GM23338 (cell line): ENCODE measurements at regions not wholly inside any gene's neighbourhood (a gene's known extent, or its start where the extent isn't known, plus 50 kb on each side); places are given as distances from the start of the nearest gene placed in this dataset.

Source experiments
- ATAC-seq: fragments of 200-7000 bp; cut with Tn5 transposase; 3 replicates; pipeline ENCODE4 v1.9.1; 2020
- DNase-seq: peaks from one replicate; pipeline ENCODE4 v3.0.0-alpha.2; 2015; ENCODE audit warnings: low spot score
- H2AFZ ChIP-seq: fragments of 200-600 bp; sonication (generic); 2 replicates; pipeline ENCODE4 v1.8.0; 2016; ENCODE audit warnings: antibody characterized with exemption, mild to moderate bottlenecking, moderate library complexity
- H3F3A ChIP-seq: fragments of 200-600 bp; sonication (generic); replicated peaks from 2 replicates; pipeline ENCODE4 v1.8.0; 2017; ENCODE audit warnings: antibody characterized with exemption, mixed run types, low read depth
- H3K27ac ChIP-seq: fragments of 200-600 bp; sonication (generic); 2 replicates; pipeline ENCODE4 v1.6.1; 2016; ENCODE audit warnings: low read depth
- H3K27me3 ChIP-seq: fragments of 200-600 bp; sonication (generic); 2 replicates; pipeline ENCODE4 v1.8.0; 2016; ENCODE audit warnings: mild to moderate bottlenecking, mixed run types, moderate library complexity; ENCODE audit not compliant: insufficient read depth
- H3K36me3 ChIP-seq: fragments of 200-600 bp; sonication (generic); 2 replicates; pipeline ENCODE4 v1.8.0; 2016; ENCODE audit warnings: mild to moderate bottlenecking; ENCODE audit not compliant: insufficient read depth
- H3K4me1 ChIP-seq: fragments of 200-600 bp; sonication (generic); 2 replicates; pipeline ENCODE4 v1.8.0; 2016; ENCODE audit warnings: mild to moderate bottlenecking, moderate library complexity; ENCODE audit not compliant: insufficient read depth
- H3K4me2 ChIP-seq: fragments of 200-600 bp; sonication (generic); 2 replicates; pipeline ENCODE4 v1.7.1; 2017; ENCODE audit warnings: mixed run types
- H3K4me3 ChIP-seq: fragments of 200-600 bp; sonication (generic); 2 replicates; pipeline ENCODE4 v1.6.1; 2016; ENCODE audit warnings: mixed run types
- H3K79me2 ChIP-seq: fragments of 200-600 bp; sonication (generic); replicated peaks from 2 replicates; pipeline ENCODE4 v1.8.0; 2017; ENCODE audit warnings: mild to moderate bottlenecking; ENCODE audit not compliant: insufficient read depth
- H3K9me2 ChIP-seq: fragments of 200-600 bp; sonication (generic); 2 replicates; pipeline ENCODE4 v1.8.0; 2017; ENCODE audit not compliant: insufficient read depth
- H4K20me1 ChIP-seq: fragments of 200-600 bp; sonication (generic); replicated peaks from 2 replicates; pipeline ENCODE4 v1.8.0; 2017; ENCODE audit warnings: mild to moderate bottlenecking; ENCODE audit not compliant: insufficient read depth
- H3K27ac Mint-ChIP-seq: 2 replicates; pipeline ENCODE4 v1.8.0; 2020; ENCODE audit warnings: inconsistent platforms, mild to moderate bottlenecking, moderate library complexity, mixed read lengths
- H3K27me3 Mint-ChIP-seq: 3 replicates; pipeline ENCODE4 v1.8.0; 2022; ENCODE audit warnings: low read depth, mild to moderate bottlenecking, moderate library complexity, mixed read lengths, inconsistent platforms; ENCODE audit not compliant: insufficient read depth, poor library complexity
- H3K36me3 Mint-ChIP-seq: 3 replicates; pipeline ENCODE4 v1.8.0; 2021; ENCODE audit warnings: low read depth, mild to moderate bottlenecking, inconsistent platforms, moderate library complexity, mixed read lengths
- H3K4me1 Mint-ChIP-seq: 3 replicates; pipeline ENCODE4 v1.8.0; 2020; ENCODE audit warnings: mild to moderate bottlenecking, inconsistent platforms, mixed read lengths
- H3K4me3 Mint-ChIP-seq: 3 replicates; pipeline ENCODE4 v1.8.0; 2021; ENCODE audit warnings: moderate library complexity, mild to moderate bottlenecking, inconsistent platforms, mixed read lengths
- H3K9me3 Mint-ChIP-seq: 3 replicates; pipeline ENCODE4 v1.8.0; 2020; ENCODE audit warnings: moderate library complexity, mild to moderate bottlenecking, inconsistent platforms, mixed read lengths
- CREB1 ChIP-seq: fragments of 250-450 bp; sonication (Bioruptor Pico); IDR thresholded peaks from 2 replicates; pipeline ENCODE4 v1.5.0; 2020; ENCODE audit warnings: low read depth, mild to moderate bottlenecking, moderate library complexity
- EZH2 ChIP-seq: fragments of 200-600 bp; sonication (generic); IDR thresholded peaks from one replicate; pipeline ENCODE4 v1.8.0; 2017; ENCODE audit warnings: antibody characterized with exemption, mild to moderate bottlenecking, low read depth; ENCODE audit not compliant: unreplicated experiment
- EZH2phosphoT487 ChIP-seq: fragments of 200-600 bp; sonication (generic); IDR thresholded peaks from one replicate; pipeline ENCODE4 v1.8.1; 2018; ENCODE audit warnings: antibody characterized with exemption; ENCODE audit not compliant: unreplicated experiment
- JUNB ChIP-seq: IDR thresholded peaks from one replicate; pipeline ENCODE4 v1.6.1; 2016; ENCODE audit warnings: antibody characterized with exemption; ENCODE audit not compliant: unreplicated experiment
- TF ChIP-seq, protein P1 (sequence below): IDR thresholded peaks from one replicate; pipeline ENCODE4 v1.6.1; 2018; ENCODE audit warnings: antibody characterized with exemption; ENCODE audit not compliant: unreplicated experiment

DNA sequence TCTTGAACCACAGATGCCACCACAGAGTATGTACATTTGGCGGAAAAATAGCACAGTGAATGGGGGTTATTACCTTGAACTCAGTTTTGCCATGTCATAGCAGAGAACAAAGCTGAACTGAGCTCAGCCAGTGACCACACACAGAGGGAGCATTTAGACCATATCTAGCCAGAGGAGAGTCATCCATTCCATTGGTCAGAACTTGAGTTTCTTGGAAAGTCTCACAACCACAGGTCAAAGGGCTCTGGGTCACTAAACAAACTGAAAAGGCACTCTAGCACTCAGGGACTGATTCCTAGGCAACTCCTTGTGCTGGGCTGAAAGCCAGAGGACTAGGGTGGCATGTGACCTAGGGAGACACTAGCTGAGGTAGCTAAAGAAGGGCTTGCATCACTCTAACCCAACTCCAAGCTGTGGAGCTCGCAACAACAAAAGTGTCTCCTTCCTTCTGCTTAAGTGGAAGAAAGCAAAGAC, 239.7 kb upstream of the SEMA3D start:
- Histone ChIP-seq H3K4me1 (no peaks in the 10 kb centered on the region), H3K4me2 (no peak overlapping the region), H3F3A (no peaks in the 10 kb centered on the region), H4K20me1 (no peaks in the 10 kb centered on the region), H3K9me2 (0 out of 2 replicates have a peak, but pooled peaks cover 5% of the 10 kb centered on the region), H2AFZ (no peak overlapping the region), H3K4me3 (no peak overlapping the region), H3K27ac (no peak overlapping the region), H3K36me3 (no peaks in the 10 kb centered on the region), H3K79me2 (no peaks in the 10 kb centered on the region), H3K27me3 (no peaks in the 10 kb centered on the region)
- no peak overlapping the region for H3K27ac Mint-ChIP-seq
- TF ChIP-seq CREB1 (CRISPR knock-in tag) (no peak), JUNB (no peak), EZH2phosphoT487 (no peak)
- TF ChIP-seq, protein P1, sequence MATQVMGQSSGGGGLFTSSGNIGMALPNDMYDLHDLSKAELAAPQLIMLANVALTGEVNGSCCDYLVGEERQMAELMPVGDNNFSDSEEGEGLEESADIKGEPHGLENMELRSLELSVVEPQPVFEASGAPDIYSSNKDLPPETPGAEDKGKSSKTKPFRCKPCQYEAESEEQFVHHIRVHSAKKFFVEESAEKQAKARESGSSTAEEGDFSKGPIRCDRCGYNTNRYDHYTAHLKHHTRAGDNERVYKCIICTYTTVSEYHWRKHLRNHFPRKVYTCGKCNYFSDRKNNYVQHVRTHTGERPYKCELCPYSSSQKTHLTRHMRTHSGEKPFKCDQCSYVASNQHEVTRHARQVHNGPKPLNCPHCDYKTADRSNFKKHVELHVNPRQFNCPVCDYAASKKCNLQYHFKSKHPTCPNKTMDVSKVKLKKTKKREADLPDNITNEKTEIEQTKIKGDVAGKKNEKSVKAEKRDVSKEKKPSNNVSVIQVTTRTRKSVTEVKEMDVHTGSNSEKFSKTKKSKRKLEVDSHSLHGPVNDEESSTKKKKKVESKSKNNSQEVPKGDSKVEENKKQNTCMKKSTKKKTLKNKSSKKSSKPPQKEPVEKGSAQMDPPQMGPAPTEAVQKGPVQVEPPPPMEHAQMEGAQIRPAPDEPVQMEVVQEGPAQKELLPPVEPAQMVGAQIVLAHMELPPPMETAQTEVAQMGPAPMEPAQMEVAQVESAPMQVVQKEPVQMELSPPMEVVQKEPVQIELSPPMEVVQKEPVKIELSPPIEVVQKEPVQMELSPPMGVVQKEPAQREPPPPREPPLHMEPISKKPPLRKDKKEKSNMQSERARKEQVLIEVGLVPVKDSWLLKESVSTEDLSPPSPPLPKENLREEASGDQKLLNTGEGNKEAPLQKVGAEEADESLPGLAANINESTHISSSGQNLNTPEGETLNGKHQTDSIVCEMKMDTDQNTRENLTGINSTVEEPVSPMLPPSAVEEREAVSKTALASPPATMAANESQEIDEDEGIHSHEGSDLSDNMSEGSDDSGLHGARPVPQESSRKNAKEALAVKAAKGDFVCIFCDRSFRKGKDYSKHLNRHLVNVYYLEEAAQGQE = no peak
- H3K27me3 Mint-ChIP-seq = peaks cover 5% of the 10 kb centered on the region
- no peaks in the 10 kb centered on the region for H3K4me1 Mint-ChIP-seq
- H3K9me3 Mint-ChIP-seq = peaks cover 4% of the 10 kb centered on the region; the same call in 2 of the 3 replicates
- H3K36me3 Mint-ChIP-seq = no peaks in the 10 kb centered on the region
- no peak overlapping the region for H3K4me3 Mint-ChIP-seq
- ATAC-seq = no peak
- no peak for DNase-seq

DNA sequence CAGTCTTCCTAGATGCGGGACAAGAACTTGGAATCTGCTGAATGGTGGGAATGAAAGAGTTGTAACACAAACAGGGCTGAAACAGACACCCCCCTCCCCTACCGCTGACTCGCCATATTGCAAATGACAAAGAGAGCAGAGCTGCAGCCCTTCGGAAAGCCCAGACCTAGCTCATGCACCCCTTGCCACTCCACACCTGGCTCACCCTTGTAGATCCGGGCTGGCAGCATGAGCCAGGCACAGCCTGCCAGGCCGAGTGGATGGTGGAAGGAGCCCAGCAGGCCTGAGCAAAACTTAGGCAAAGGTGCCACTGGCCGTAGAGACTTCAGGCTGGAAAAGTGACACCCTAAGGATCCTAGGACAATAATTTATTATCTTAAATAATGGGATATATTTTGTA, 237.4 kb upstream of the SEMA3D start:
- peak overlapping the region; percentile 50; the same call in 1 of the 2 replicates for H2AFZ ChIP-seq
- H3K27ac Mint-ChIP-seq = no peak overlapping the region

More for the DNA sequence above, 237.4 kb upstream of the SEMA3D start:
- H3K4me1 ChIP-seq = no peaks in the 10 kb centered on the region
- H4K20me1 ChIP-seq = no peaks in the 10 kb centered on the region
- Mint-ChIP-seq H3K9me3 (peaks cover 4% of the 10 kb centered on the region; the same call in 2 of the 3 replicates), H3K4me3 (no peak overlapping the region), H3K4me1 (no peaks in the 10 kb centered on the region), H3K27me3 (peaks cover 5% of the 10 kb centered on the region), H3K36me3 (no peaks in the 10 kb centered on the region)
- H3K27me3 ChIP-seq = no peaks in the 10 kb centered on the region
- no peak overlapping the region for H3K4me2 ChIP-seq
- no peak for DNase-seq
- no peak for TF ChIP-seq EZH2
- TF ChIP-seq, protein P1 = no peak
- H3K79me2 ChIP-seq = no peaks in the 10 kb centered on the region
- H3K4me3 ChIP-seq = no peak overlapping the region
- 0 out of 2 replicates have a peak, but pooled peaks cover 5% of the 10 kb centered on the region for H3K9me2 ChIP-seq
- H3K36me3 ChIP-seq = no peaks in the 10 kb centered on the region
- H3K27ac ChIP-seq = no peak overlapping the region
- H3F3A ChIP-seq = no peaks in the 10 kb centered on the region
- no peak for ATAC-seq
